ENCODE measurements at regions not wholly inside any gene's neighbourhood (a gene's known extent, or its start where the extent isn't known, plus 50 kb on each side); places are given as distances from the start of the nearest gene placed in this dataset.

- H3K9ac ChIP-seq (ENCODE audit: low read depth, low read length), result peak overlapping the region; percentile 77
- peak overlapping the region; percentile 70 for H3K4me2 ChIP-seq (ENCODE audit: low read length)
- no peak overlapping the region for H3K4me3 ChIP-seq (ENCODE audit: low read length)
- no peaks in the 10 kb centered on the region for H3K36me3 ChIP-seq (ENCODE audit: insufficient read depth, low read length)
- no peaks in the 10 kb centered on the region for H3K27me3 ChIP-seq (ENCODE audit: control insufficient read depth, insufficient read depth, low read length)
- peaks cover 48% of the 10 kb centered on the region for H3K4me1 ChIP-seq (ENCODE audit: control insufficient read depth, insufficient read depth, low read length)
- H3K9me3 ChIP-seq (replicated peaks; ENCODE audit: low read length), result no peaks in the 10 kb centered on the region
Measured at GRCh38 chr4:175418516-175418915, 393.5 kb downstream of the GPM6A start.

- H3K9me3 ChIP-seq (replicated peaks; ENCODE audit: low read length), result no peaks in the 10 kb centered on the region
- H3K9ac ChIP-seq (ENCODE audit: low read depth, low read length), result peak overlapping the region; percentile 77
- peak overlapping the region; percentile 70 for H3K4me2 ChIP-seq (ENCODE audit: low read length)
- H3K4me3 ChIP-seq (ENCODE audit: low read length), result peak overlapping the region; percentile 25
- no peaks in the 10 kb centered on the region for H3K27me3 ChIP-seq (ENCODE audit: control insufficient read depth, insufficient read depth, low read length)
- H3K4me1 ChIP-seq (ENCODE audit: control insufficient read depth, insufficient read depth, low read length), result peaks cover 46% of the 10 kb centered on the region
- H3K36me3 ChIP-seq (ENCODE audit: insufficient read depth, low read length), result no peaks in the 10 kb centered on the region
Measured at GRCh38 chr4:175419236-175419718, 392.8 kb downstream of the GPM6A start.

- peak overlapping the region; percentile 45 for H3K4me2 ChIP-seq (ENCODE audit: low read length)
- no peaks in the 10 kb centered on the region for H3K36me3 ChIP-seq (ENCODE audit: insufficient read depth, low read length)
- H3K9me3 ChIP-seq (replicated peaks; ENCODE audit: low read length), result no peaks in the 10 kb centered on the region
- peaks cover 46% of the 10 kb centered on the region for H3K4me1 ChIP-seq (ENCODE audit: control insufficient read depth, insufficient read depth, low read length)
- H3K4me3 ChIP-seq (ENCODE audit: low read length), result no peak overlapping the region
- H3K27me3 ChIP-seq (ENCODE audit: control insufficient read depth, insufficient read depth, low read length), result no peaks in the 10 kb centered on the region
- H3K9ac ChIP-seq (ENCODE audit: low read depth, low read length), result peak overlapping the region; percentile 22
Measured at GRCh38 chr4:175421506-175421905, 390.6 kb downstream of the GPM6A start.

- Histone ChIP-seq H3K27me3 (ENCODE audit: control insufficient read depth, insufficient read depth, low read length) (no peaks in the 10 kb centered on the region), H3K4me3 (ENCODE audit: low read length) (no peak overlapping the region), H3K36me3 (ENCODE audit: insufficient read depth, low read length) (no peaks in the 10 kb centered on the region), H3K4me2 (ENCODE audit: low read length) (peak overlapping the region; percentile 45), H3K9ac (ENCODE audit: low read depth, low read length) (peak overlapping the region; percentile 22), H3K4me1 (ENCODE audit: control insufficient read depth, insufficient read depth, low read length) (peaks cover 46% of the 10 kb centered on the region), H3K9me3 (replicated peaks; ENCODE audit: low read length) (no peaks in the 10 kb centered on the region)
Measured at GRCh38 chr4:175422331-175422730, 389.7 kb downstream of the GPM6A start.

- Histone ChIP-seq H3K4me2 (ENCODE audit: low read length) (no peak overlapping the region), H3K4me3 (ENCODE audit: low read length) (no peak overlapping the region), H3K4me1 (ENCODE audit: control insufficient read depth, insufficient read depth, low read length) (peaks cover 34% of the 10 kb centered on the region), H3K27me3 (ENCODE audit: control insufficient read depth, insufficient read depth, low read length) (no peaks in the 10 kb centered on the region), H3K9ac (ENCODE audit: low read depth, low read length) (no peak overlapping the region), H3K9me3 (replicated peaks; ENCODE audit: low read length) (no peaks in the 10 kb centered on the region), H3K36me3 (ENCODE audit: insufficient read depth, low read length) (no peaks in the 10 kb centered on the region)
Measured at GRCh38 chr4:175424111-175424510, 388.0 kb downstream of the GPM6A start.

GRCh38 chr4:175427751-175428150 is 384.3 kb downstream of the GPM6A start:
- Histone ChIP-seq H3K27me3 (ENCODE audit: control insufficient read depth, insufficient read depth, low read length) (no peaks in the 10 kb centered on the region), H3K9me3 (replicated peaks; ENCODE audit: low read length) (no peaks in the 10 kb centered on the region), H3K4me1 (ENCODE audit: control insufficient read depth, insufficient read depth, low read length) (peaks cover 4% of the 10 kb centered on the region), H3K4me3 (ENCODE audit: low read length) (no peak overlapping the region), H3K36me3 (ENCODE audit: insufficient read depth, low read length) (no peaks in the 10 kb centered on the region), H3K4me2 (ENCODE audit: low read length) (no peak overlapping the region), H3K9ac (ENCODE audit: low read depth, low read length) (no peak overlapping the region)

GRCh38 chr4:175431694-175432093 is 380.4 kb downstream of the GPM6A start:
- H3K4me2 ChIP-seq (ENCODE audit: low read length), result no peak overlapping the region
- no peaks in the 10 kb centered on the region for H3K36me3 ChIP-seq (ENCODE audit: insufficient read depth, low read length)
- no peaks in the 10 kb centered on the region for H3K4me1 ChIP-seq (ENCODE audit: control insufficient read depth, insufficient read depth, low read length)
- H3K4me3 ChIP-seq (ENCODE audit: low read length), result no peak overlapping the region
- no peaks in the 10 kb centered on the region for H3K9me3 ChIP-seq (replicated peaks; ENCODE audit: low read length)
- no peak overlapping the region for H3K9ac ChIP-seq (ENCODE audit: low read depth, low read length)
- H3K27me3 ChIP-seq (ENCODE audit: control insufficient read depth, insufficient read depth, low read length), result no peaks in the 10 kb centered on the region

- H3K4me3 ChIP-seq (ENCODE audit: low read length), result no peak overlapping the region
- H3K9me3 ChIP-seq (replicated peaks; ENCODE audit: low read length), result no peaks in the 10 kb centered on the region
- no peak overlapping the region for H3K9ac ChIP-seq (ENCODE audit: low read depth, low read length)
- H3K4me1 ChIP-seq (ENCODE audit: control insufficient read depth, insufficient read depth, low read length), result no peaks in the 10 kb centered on the region
- no peak overlapping the region for H3K4me2 ChIP-seq (ENCODE audit: low read length)
- no peaks in the 10 kb centered on the region for H3K27me3 ChIP-seq (ENCODE audit: control insufficient read depth, insufficient read depth, low read length)
- H3K36me3 ChIP-seq (ENCODE audit: insufficient read depth, low read length), result no peaks in the 10 kb centered on the region
Measured at GRCh38 chr4:175435381-175435783, 376.7 kb downstream of the GPM6A start.

GRCh38 chr4:175436196-175436595 is 375.9 kb downstream of the GPM6A start:
- Histone ChIP-seq H3K4me2 (ENCODE audit: low read length) (no peak overlapping the region), H3K4me1 (ENCODE audit: control insufficient read depth, insufficient read depth, low read length) (no peaks in the 10 kb centered on the region), H3K9me3 (replicated peaks; ENCODE audit: low read length) (no peaks in the 10 kb centered on the region), H3K4me3 (ENCODE audit: low read length) (no peak overlapping the region), H3K27me3 (ENCODE audit: control insufficient read depth, insufficient read depth, low read length) (no peaks in the 10 kb centered on the region), H3K36me3 (ENCODE audit: insufficient read depth, low read length) (no peaks in the 10 kb centered on the region), H3K9ac (ENCODE audit: low read depth, low read length) (no peak overlapping the region)

- no peaks in the 10 kb centered on the region for H3K36me3 ChIP-seq (ENCODE audit: insufficient read depth, low read length)
Measured at GRCh38 chr4:175440786-175441185, 371.3 kb downstream of the GPM6A start.

GRCh38 chr4:175441256-175441655 is 370.8 kb downstream of the GPM6A start:
- H3K4me3 ChIP-seq (ENCODE audit: low read length), result no peak overlapping the region
- H3K27me3 ChIP-seq (ENCODE audit: control insufficient read depth, insufficient read depth, low read length), result no peaks in the 10 kb centered on the region
- H3K9ac ChIP-seq (ENCODE audit: low read depth, low read length), result no peak overlapping the region
- H3K4me2 ChIP-seq (ENCODE audit: low read length), result no peak overlapping the region
- H3K36me3 ChIP-seq (ENCODE audit: insufficient read depth, low read length), result no peaks in the 10 kb centered on the region
- no peaks in the 10 kb centered on the region for H3K9me3 ChIP-seq (replicated peaks; ENCODE audit: low read length)
- no peaks in the 10 kb centered on the region for H3K4me1 ChIP-seq (ENCODE audit: control insufficient read depth, insufficient read depth, low read length)

More at GRCh38 chr4:175440786-175441185, 371.3 kb downstream of the GPM6A start:
- H3K4me1 ChIP-seq (ENCODE audit: control insufficient read depth, insufficient read depth, low read length), result no peaks in the 10 kb centered on the region
- H3K27me3 ChIP-seq (ENCODE audit: control insufficient read depth, insufficient read depth, low read length), result no peaks in the 10 kb centered on the region
- H3K4me3 ChIP-seq (ENCODE audit: low read length), result no peak overlapping the region
- H3K4me2 ChIP-seq (ENCODE audit: low read length), result no peak overlapping the region
- no peaks in the 10 kb centered on the region for H3K9me3 ChIP-seq (replicated peaks; ENCODE audit: low read length)
- no peak overlapping the region for H3K9ac ChIP-seq (ENCODE audit: low read depth, low read length)

GRCh38 chr4:175443547-175443946 is 368.5 kb downstream of the GPM6A start:
- Histone ChIP-seq H3K4me1 (ENCODE audit: control insufficient read depth, insufficient read depth, low read length) (no peaks in the 10 kb centered on the region), H3K4me3 (ENCODE audit: low read length) (no peak overlapping the region), H3K27me3 (ENCODE audit: control insufficient read depth, insufficient read depth, low read length) (no peaks in the 10 kb centered on the region), H3K4me2 (ENCODE audit: low read length) (no peak overlapping the region), H3K36me3 (ENCODE audit: insufficient read depth, low read length) (no peaks in the 10 kb centered on the region), H3K9ac (ENCODE audit: low read depth, low read length) (no peak overlapping the region), H3K9me3 (replicated peaks; ENCODE audit: low read length) (no peaks in the 10 kb centered on the region)

Measured in skeletal muscle satellite cell (primary cell).